ENCODE measurements at regions not wholly inside any gene's neighbourhood (a gene's known extent, or its start where the extent isn't known, plus 50 kb on each side); places are given as distances from the start of the nearest gene placed in this dataset.

GRCh38 chr13:73189362-73189761 is 130.6 kb downstream of the KLF5 start:
- Mint-ChIP-seq H3K27me3 (ENCODE audit: low read depth) (peaks cover 4% of the 10 kb centered on the region), H3K9me3 (ENCODE audit: low read depth) (peaks cover 5% of the 10 kb centered on the region), H3K4me3 (ENCODE audit: unreplicated experiment) (no peak overlapping the region), H3K36me3 (ENCODE audit: low read depth) (peaks cover 1% of the 10 kb centered on the region), H3K4me1 (ENCODE audit: low read depth) (peaks cover 8% of the 10 kb centered on the region), H3K27ac (ENCODE audit: unreplicated experiment) (no peak overlapping the region)
- TF ChIP-seq, protein P1, sequence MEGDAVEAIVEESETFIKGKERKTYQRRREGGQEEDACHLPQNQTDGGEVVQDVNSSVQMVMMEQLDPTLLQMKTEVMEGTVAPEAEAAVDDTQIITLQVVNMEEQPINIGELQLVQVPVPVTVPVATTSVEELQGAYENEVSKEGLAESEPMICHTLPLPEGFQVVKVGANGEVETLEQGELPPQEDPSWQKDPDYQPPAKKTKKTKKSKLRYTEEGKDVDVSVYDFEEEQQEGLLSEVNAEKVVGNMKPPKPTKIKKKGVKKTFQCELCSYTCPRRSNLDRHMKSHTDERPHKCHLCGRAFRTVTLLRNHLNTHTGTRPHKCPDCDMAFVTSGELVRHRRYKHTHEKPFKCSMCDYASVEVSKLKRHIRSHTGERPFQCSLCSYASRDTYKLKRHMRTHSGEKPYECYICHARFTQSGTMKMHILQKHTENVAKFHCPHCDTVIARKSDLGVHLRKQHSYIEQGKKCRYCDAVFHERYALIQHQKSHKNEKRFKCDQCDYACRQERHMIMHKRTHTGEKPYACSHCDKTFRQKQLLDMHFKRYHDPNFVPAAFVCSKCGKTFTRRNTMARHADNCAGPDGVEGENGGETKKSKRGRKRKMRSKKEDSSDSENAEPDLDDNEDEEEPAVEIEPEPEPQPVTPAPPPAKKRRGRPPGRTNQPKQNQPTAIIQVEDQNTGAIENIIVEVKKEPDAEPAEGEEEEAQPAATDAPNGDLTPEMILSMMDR (IDR thresholded peaks at IDR 0.05) = no peak
- DNase-seq (ENCODE audit: low spot score) = no peak

GRCh38 chr13:73187106-73187505 is 128.3 kb downstream of the KLF5 start:
- H3K27ac Mint-ChIP-seq (ENCODE audit: unreplicated experiment) = no peak overlapping the region
- DNase-seq (ENCODE audit: low spot score) = no peak
- peaks cover 1% of the 10 kb centered on the region for H3K36me3 Mint-ChIP-seq (ENCODE audit: low read depth)

GRCh38 chr13:73179650-73180274 is 121.0 kb downstream of the KLF5 start:
- H3K4me1 Mint-ChIP-seq (ENCODE audit: low read depth) = no peaks in the 10 kb centered on the region
- H3K27me3 Mint-ChIP-seq (ENCODE audit: low read depth) = no peaks in the 10 kb centered on the region
- TF ChIP-seq, protein P1 (IDR thresholded peaks at IDR 0.05) = no peak
- H3K27ac Mint-ChIP-seq (ENCODE audit: unreplicated experiment) = no peak overlapping the region
- no peaks in the 10 kb centered on the region for H3K36me3 Mint-ChIP-seq (ENCODE audit: low read depth)
- no peak for DNase-seq (ENCODE audit: low spot score)
- no peaks in the 10 kb centered on the region for H3K9me3 Mint-ChIP-seq (ENCODE audit: low read depth)
- H3K4me3 Mint-ChIP-seq (ENCODE audit: unreplicated experiment) = no peak overlapping the region

More at GRCh38 chr13:73187106-73187505, 128.3 kb downstream of the KLF5 start:
- TF ChIP-seq, protein P1 (IDR thresholded peaks at IDR 0.05) = no peak
- Mint-ChIP-seq H3K4me1 (ENCODE audit: low read depth) (peaks cover 8% of the 10 kb centered on the region), H3K9me3 (ENCODE audit: low read depth) (peaks cover 2% of the 10 kb centered on the region), H3K4me3 (ENCODE audit: unreplicated experiment) (no peak overlapping the region), H3K27me3 (ENCODE audit: low read depth) (peaks cover 4% of the 10 kb centered on the region)

GRCh38 chr13:73177916-73178565 is 119.2 kb downstream of the KLF5 start:
- no peak overlapping the region for H3K27ac Mint-ChIP-seq (ENCODE audit: unreplicated experiment)

DNA sequence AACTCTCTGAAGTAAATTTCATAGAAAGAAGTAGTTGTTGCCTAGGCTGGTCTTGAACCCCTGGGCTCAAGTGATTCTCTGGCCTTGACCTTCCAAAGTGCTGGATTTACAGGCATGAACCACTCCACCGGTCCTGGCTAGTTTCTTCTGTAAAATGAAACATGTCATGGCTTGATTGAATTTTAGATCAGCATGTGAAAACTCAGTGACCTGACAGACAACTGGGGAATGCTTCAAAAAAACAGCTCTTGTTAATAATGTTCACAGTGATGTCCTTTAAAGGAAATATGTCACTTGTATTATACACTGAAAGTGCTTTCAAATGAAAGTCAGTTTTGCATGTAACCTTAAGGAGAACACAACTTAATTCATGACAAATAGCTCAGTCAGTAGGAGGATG is 118.2 kb downstream of the KLF5 start:
- no peak for DNase-seq (ENCODE audit: low spot score)
- Mint-ChIP-seq H3K36me3 (ENCODE audit: low read depth) (no peaks in the 10 kb centered on the region), H3K27ac (ENCODE audit: unreplicated experiment) (no peak overlapping the region), H3K4me3 (ENCODE audit: unreplicated experiment) (no peak overlapping the region), H3K4me1 (ENCODE audit: low read depth) (peaks cover 2% of the 10 kb centered on the region), H3K27me3 (ENCODE audit: low read depth) (no peaks in the 10 kb centered on the region), H3K9me3 (ENCODE audit: low read depth) (no peaks in the 10 kb centered on the region)
- TF ChIP-seq, protein P1 (IDR thresholded peaks at IDR 0.05) = no peak

More at GRCh38 chr13:73177916-73178565, 119.2 kb downstream of the KLF5 start:
- TF ChIP-seq, protein P1 (IDR thresholded peaks at IDR 0.05) = no peak
- no peak for DNase-seq (ENCODE audit: low spot score)
- Mint-ChIP-seq H3K27me3 (ENCODE audit: low read depth) (no peaks in the 10 kb centered on the region), H3K4me1 (ENCODE audit: low read depth) (no peaks in the 10 kb centered on the region), H3K4me3 (ENCODE audit: unreplicated experiment) (no peak overlapping the region), H3K36me3 (ENCODE audit: low read depth) (no peaks in the 10 kb centered on the region), H3K9me3 (ENCODE audit: low read depth) (no peaks in the 10 kb centered on the region)

Data from chondrocyte (in vitro differentiated cells).